Suprapubic skin (tissue), 3 donors: ENCODE measurements at regions not wholly inside any gene's neighbourhood (a gene's known extent, or its start where the extent isn't known, plus 50 kb on each side); places are given as distances from the start of the nearest gene placed in this dataset.

ENCODE experiments used
- POLR2A ChIP-seq, 2 donors: fragments of 450-650 bp; IDR thresholded peaks; one replicate each; pipeline ENCODE4 v1.6.1; 2017; ENCODE audit warnings: antibody characterized with exemption in 2 of 2, mild to moderate bottlenecking in 2 of 2, moderate library complexity in 2 of 2
- TF ChIP-seq, protein P1 (sequence below), 2 donors: fragments of 200-600 bp in 1 of 2; fragments of 450-650 bp in 1 of 2; sonication (generic) in 1 of 2; IDR thresholded peaks; one replicate each; pipeline ENCODE4 v1.5.1; 2016 to 2019; ENCODE audit warnings: antibody characterized with exemption in 2 of 2, mild to moderate bottlenecking in 1 of 2, moderate library complexity in 1 of 2

DNA sequence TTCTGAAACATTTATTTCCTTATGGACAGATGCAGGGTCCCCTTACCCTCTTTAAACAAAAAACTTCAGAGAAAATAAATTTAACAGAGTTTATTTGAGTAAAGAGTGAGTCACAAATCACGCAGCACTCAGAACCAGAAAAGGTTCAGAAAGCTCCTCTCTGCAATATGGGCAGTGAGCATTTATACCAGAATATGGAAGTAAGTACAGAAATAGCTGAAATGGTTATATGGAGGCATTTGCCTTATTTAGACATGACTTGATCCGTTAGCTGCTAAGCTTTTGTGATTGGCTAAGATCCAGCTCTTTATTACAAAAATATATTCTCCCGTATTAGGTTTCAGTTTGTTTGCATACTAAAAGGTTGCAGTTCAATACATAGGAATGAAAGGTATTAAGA, 1554.1 kb downstream of the EFNA5 start:
- TF ChIP-seq, protein P1, sequence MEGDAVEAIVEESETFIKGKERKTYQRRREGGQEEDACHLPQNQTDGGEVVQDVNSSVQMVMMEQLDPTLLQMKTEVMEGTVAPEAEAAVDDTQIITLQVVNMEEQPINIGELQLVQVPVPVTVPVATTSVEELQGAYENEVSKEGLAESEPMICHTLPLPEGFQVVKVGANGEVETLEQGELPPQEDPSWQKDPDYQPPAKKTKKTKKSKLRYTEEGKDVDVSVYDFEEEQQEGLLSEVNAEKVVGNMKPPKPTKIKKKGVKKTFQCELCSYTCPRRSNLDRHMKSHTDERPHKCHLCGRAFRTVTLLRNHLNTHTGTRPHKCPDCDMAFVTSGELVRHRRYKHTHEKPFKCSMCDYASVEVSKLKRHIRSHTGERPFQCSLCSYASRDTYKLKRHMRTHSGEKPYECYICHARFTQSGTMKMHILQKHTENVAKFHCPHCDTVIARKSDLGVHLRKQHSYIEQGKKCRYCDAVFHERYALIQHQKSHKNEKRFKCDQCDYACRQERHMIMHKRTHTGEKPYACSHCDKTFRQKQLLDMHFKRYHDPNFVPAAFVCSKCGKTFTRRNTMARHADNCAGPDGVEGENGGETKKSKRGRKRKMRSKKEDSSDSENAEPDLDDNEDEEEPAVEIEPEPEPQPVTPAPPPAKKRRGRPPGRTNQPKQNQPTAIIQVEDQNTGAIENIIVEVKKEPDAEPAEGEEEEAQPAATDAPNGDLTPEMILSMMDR (IDR thresholded peaks at IDR 0.05), result no peak
- TF ChIP-seq POLR2A (IDR thresholded peaks at IDR 0.05), result no peak
